GM23338 (cell line): ENCODE measurements at regions not wholly inside any gene's neighbourhood (a gene's known extent, or its start where the extent isn't known, plus 50 kb on each side); places are given as distances from the start of the nearest gene placed in this dataset.

Experiments used
- ATAC-seq: fragments of 200-7000 bp; cut with Tn5 transposase; 3 replicates; pipeline ENCODE4 v1.9.1; 2020
- DNase-seq: peaks from one replicate; pipeline ENCODE4 v3.0.0-alpha.2; 2015; ENCODE audit warnings: low spot score
- H2AFZ ChIP-seq: fragments of 200-600 bp; sonication (generic); 2 replicates; pipeline ENCODE4 v1.8.0; 2016; ENCODE audit warnings: antibody characterized with exemption, mild to moderate bottlenecking, moderate library complexity
- H3F3A ChIP-seq: fragments of 200-600 bp; sonication (generic); replicated peaks from 2 replicates; pipeline ENCODE4 v1.8.0; 2017; ENCODE audit warnings: antibody characterized with exemption, mixed run types, low read depth
- H3K27ac ChIP-seq: fragments of 200-600 bp; sonication (generic); 2 replicates; pipeline ENCODE4 v1.6.1; 2016; ENCODE audit warnings: low read depth
- H3K27me3 ChIP-seq: fragments of 200-600 bp; sonication (generic); 2 replicates; pipeline ENCODE4 v1.8.0; 2016; ENCODE audit warnings: mild to moderate bottlenecking, mixed run types, moderate library complexity; ENCODE audit not compliant: insufficient read depth
- H3K36me3 ChIP-seq: fragments of 200-600 bp; sonication (generic); 2 replicates; pipeline ENCODE4 v1.8.0; 2016; ENCODE audit warnings: mild to moderate bottlenecking; ENCODE audit not compliant: insufficient read depth
- H3K4me1 ChIP-seq: fragments of 200-600 bp; sonication (generic); 2 replicates; pipeline ENCODE4 v1.8.0; 2016; ENCODE audit warnings: mild to moderate bottlenecking, moderate library complexity; ENCODE audit not compliant: insufficient read depth
- H3K4me2 ChIP-seq: fragments of 200-600 bp; sonication (generic); 2 replicates; pipeline ENCODE4 v1.7.1; 2017; ENCODE audit warnings: mixed run types
- H3K4me3 ChIP-seq: fragments of 200-600 bp; sonication (generic); 2 replicates; pipeline ENCODE4 v1.6.1; 2016; ENCODE audit warnings: mixed run types
- H3K79me2 ChIP-seq: fragments of 200-600 bp; sonication (generic); replicated peaks from 2 replicates; pipeline ENCODE4 v1.8.0; 2017; ENCODE audit warnings: mild to moderate bottlenecking; ENCODE audit not compliant: insufficient read depth
- H3K9me2 ChIP-seq: fragments of 200-600 bp; sonication (generic); 2 replicates; pipeline ENCODE4 v1.8.0; 2017; ENCODE audit not compliant: insufficient read depth
- H4K20me1 ChIP-seq: fragments of 200-600 bp; sonication (generic); replicated peaks from 2 replicates; pipeline ENCODE4 v1.8.0; 2017; ENCODE audit warnings: mild to moderate bottlenecking; ENCODE audit not compliant: insufficient read depth
- H3K27ac Mint-ChIP-seq: 2 replicates; pipeline ENCODE4 v1.8.0; 2020; ENCODE audit warnings: inconsistent platforms, mild to moderate bottlenecking, moderate library complexity, mixed read lengths
- H3K27me3 Mint-ChIP-seq: 3 replicates; pipeline ENCODE4 v1.8.0; 2022; ENCODE audit warnings: low read depth, mild to moderate bottlenecking, moderate library complexity, mixed read lengths, inconsistent platforms; ENCODE audit not compliant: insufficient read depth, poor library complexity
- H3K36me3 Mint-ChIP-seq: 3 replicates; pipeline ENCODE4 v1.8.0; 2021; ENCODE audit warnings: low read depth, mild to moderate bottlenecking, inconsistent platforms, moderate library complexity, mixed read lengths
- H3K4me1 Mint-ChIP-seq: 3 replicates; pipeline ENCODE4 v1.8.0; 2020; ENCODE audit warnings: mild to moderate bottlenecking, inconsistent platforms, mixed read lengths
- H3K4me3 Mint-ChIP-seq: 3 replicates; pipeline ENCODE4 v1.8.0; 2021; ENCODE audit warnings: moderate library complexity, mild to moderate bottlenecking, inconsistent platforms, mixed read lengths
- H3K9me3 Mint-ChIP-seq: 3 replicates; pipeline ENCODE4 v1.8.0; 2020; ENCODE audit warnings: moderate library complexity, mild to moderate bottlenecking, inconsistent platforms, mixed read lengths
- CREB1 ChIP-seq: fragments of 250-450 bp; sonication (Bioruptor Pico); IDR thresholded peaks from 2 replicates; pipeline ENCODE4 v1.5.0; 2020; ENCODE audit warnings: low read depth, mild to moderate bottlenecking, moderate library complexity
- EZH2 ChIP-seq: fragments of 200-600 bp; sonication (generic); IDR thresholded peaks from one replicate; pipeline ENCODE4 v1.8.0; 2017; ENCODE audit warnings: antibody characterized with exemption, mild to moderate bottlenecking, low read depth; ENCODE audit not compliant: unreplicated experiment
- JUNB ChIP-seq: IDR thresholded peaks from one replicate; pipeline ENCODE4 v1.6.1; 2016; ENCODE audit warnings: antibody characterized with exemption; ENCODE audit not compliant: unreplicated experiment
- NANOG ChIP-seq: IDR thresholded peaks from 2 replicates; pipeline ENCODE4 v1.6.1; 2016; ENCODE audit warnings: antibody characterized with exemption, borderline replicate concordance
- POLR2AphosphoS5 ChIP-seq: IDR thresholded peaks from 2 replicates; pipeline ENCODE4 v1.6.1; 2016; ENCODE audit warnings: antibody characterized with exemption, low read depth
- STAT1 ChIP-seq: IDR thresholded peaks from one replicate; pipeline ENCODE4 v1.6.1; 2016; ENCODE audit warnings: antibody characterized with exemption; ENCODE audit not compliant: unreplicated experiment
- ZNF114 ChIP-seq: fragments of 250-450 bp; sonication (Bioruptor Pico); IDR thresholded peaks from 2 replicates; pipeline ENCODE4 v1.5.0; 2020; ENCODE audit warnings: mild to moderate bottlenecking, moderate library complexity
- ZNF331 ChIP-seq: fragments of 250-450 bp; sonication (Bioruptor Pico); IDR thresholded peaks from 2 replicates; pipeline ENCODE4 v1.5.0; 2020; ENCODE audit warnings: low read depth, mild to moderate bottlenecking, moderate library complexity
- TF ChIP-seq, protein P1 (sequence below): IDR thresholded peaks from one replicate; pipeline ENCODE4 v1.6.1; 2018; ENCODE audit warnings: antibody characterized with exemption; ENCODE audit not compliant: unreplicated experiment
- TF ChIP-seq, protein P2 (sequence below): fragments of 250-450 bp; sonication (Bioruptor Pico); IDR thresholded peaks from 2 replicates; pipeline ENCODE4 v1.5.0; 2020; ENCODE audit warnings: mild to moderate bottlenecking, moderate library complexity
- TF ChIP-seq, protein P3 (sequence below), 2 experiments: fragments of 200-600 bp in 1 of 2; sonication (generic) in 1 of 2; conservative IDR thresholded peaks; 2 replicates each; pipeline versions ENCODE4 v1.5.1 to v1.6.1; 2016 to 2017; ENCODE audit warnings: antibody characterized with exemption in 2 of 2, low read depth in 2 of 2, mild to moderate bottlenecking in 2 of 2, moderate library complexity in 1 of 2

DNA sequence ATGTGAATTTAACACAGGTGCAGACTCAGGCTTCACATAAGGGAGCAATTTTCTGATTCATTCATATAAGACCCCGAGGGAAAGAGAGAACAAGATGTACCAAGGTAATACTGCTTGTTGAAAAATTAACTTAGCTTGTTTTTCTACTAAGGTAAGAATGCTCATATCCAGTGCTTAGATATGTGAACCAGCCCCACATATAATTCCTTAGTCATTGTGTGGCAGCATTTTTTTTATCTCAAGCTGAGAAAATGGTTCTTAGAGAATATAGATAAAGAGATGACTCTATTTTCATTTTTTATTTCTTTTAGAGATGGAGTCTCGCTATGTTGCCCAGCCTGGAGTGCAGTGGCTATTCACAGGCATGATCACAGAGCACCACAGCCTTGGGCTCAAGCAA is 121.8 kb upstream of the SEM1 start:
- Histone ChIP-seq H3K36me3 (no peaks in the 10 kb centered on the region), H3K9me2 (no peaks in the 10 kb centered on the region), H3F3A (no peaks in the 10 kb centered on the region), H3K27ac (no peak overlapping the region), H3K79me2 (no peaks in the 10 kb centered on the region), H4K20me1 (no peaks in the 10 kb centered on the region), H3K4me3 (no peak overlapping the region), H2AFZ (no peak overlapping the region), H3K4me2 (no peak overlapping the region), H3K4me1 (no peaks in the 10 kb centered on the region), H3K27me3 (no peaks in the 10 kb centered on the region)
- Mint-ChIP-seq H3K4me3 (no peak overlapping the region), H3K4me1 (no peaks in the 10 kb centered on the region), H3K27me3 (no peaks in the 10 kb centered on the region), H3K36me3 (no peaks in the 10 kb centered on the region), H3K9me3 (no peaks in the 10 kb centered on the region), H3K27ac (no peak overlapping the region)
- DNase-seq (no peak), ATAC-seq (no peak)
- TF ChIP-seq EZH2, result no peak
- no peak for TF ChIP-seq NANOG

DNA sequence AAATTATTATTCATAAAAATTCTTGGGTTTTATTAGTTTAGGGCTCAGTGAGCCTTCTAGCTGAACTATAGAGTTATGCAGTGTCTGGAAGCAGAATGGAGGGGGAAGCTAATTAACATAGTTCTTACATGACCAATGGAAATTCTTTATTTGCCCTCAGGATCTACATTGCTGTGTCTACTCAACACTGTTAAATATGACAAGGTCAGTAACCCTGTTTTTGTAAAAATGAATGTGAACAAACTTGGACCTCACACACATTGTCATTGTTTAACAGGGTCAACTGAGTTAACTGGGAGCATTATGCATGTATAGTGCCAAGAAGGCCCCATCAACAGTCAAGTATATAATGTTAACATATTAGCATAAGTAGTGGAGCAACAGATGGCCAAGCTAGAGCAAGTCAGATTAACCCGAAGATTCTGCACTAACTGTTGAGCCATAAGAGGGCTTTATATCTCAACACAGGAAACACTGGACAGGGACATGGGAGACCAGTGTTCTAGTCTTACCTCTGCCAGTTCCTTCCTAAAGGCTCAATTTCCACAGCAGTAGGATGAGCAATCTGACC is 122.5 kb upstream of the SEM1 start:
- ATAC-seq (no peak), DNase-seq (no peak)
- no peak overlapping the region for H2AFZ ChIP-seq
- H3K4me3 Mint-ChIP-seq, result no peak overlapping the region
- no peaks in the 10 kb centered on the region for H3F3A ChIP-seq
- no peak overlapping the region for H3K4me3 ChIP-seq
- no peaks in the 10 kb centered on the region for H3K36me3 Mint-ChIP-seq
- H3K4me1 Mint-ChIP-seq, result no peaks in the 10 kb centered on the region
- H3K27me3 ChIP-seq, result no peaks in the 10 kb centered on the region
- H3K4me1 ChIP-seq, result no peaks in the 10 kb centered on the region
- H3K79me2 ChIP-seq, result no peaks in the 10 kb centered on the region
- H3K9me3 Mint-ChIP-seq, result no peaks in the 10 kb centered on the region
- H3K27me3 Mint-ChIP-seq, result no peaks in the 10 kb centered on the region
- H3K27ac ChIP-seq, result no peak overlapping the region
- H3K36me3 ChIP-seq, result no peaks in the 10 kb centered on the region
- no peak overlapping the region for H3K27ac Mint-ChIP-seq
- H3K9me2 ChIP-seq, result no peaks in the 10 kb centered on the region
- no peak overlapping the region for H3K4me2 ChIP-seq
- no peaks in the 10 kb centered on the region for H4K20me1 ChIP-seq
- TF ChIP-seq POLR2AphosphoS5 (no peak), NANOG (no peak), EZH2 (no peak), CREB1 (CRISPR knock-in tag) (no peak), JUNB (no peak), ZNF114 (CRISPR knock-in tag) (no peak), STAT1 (no peak), ZNF331 (CRISPR knock-in tag) (no peak)
- TF ChIP-seq, protein P1, sequence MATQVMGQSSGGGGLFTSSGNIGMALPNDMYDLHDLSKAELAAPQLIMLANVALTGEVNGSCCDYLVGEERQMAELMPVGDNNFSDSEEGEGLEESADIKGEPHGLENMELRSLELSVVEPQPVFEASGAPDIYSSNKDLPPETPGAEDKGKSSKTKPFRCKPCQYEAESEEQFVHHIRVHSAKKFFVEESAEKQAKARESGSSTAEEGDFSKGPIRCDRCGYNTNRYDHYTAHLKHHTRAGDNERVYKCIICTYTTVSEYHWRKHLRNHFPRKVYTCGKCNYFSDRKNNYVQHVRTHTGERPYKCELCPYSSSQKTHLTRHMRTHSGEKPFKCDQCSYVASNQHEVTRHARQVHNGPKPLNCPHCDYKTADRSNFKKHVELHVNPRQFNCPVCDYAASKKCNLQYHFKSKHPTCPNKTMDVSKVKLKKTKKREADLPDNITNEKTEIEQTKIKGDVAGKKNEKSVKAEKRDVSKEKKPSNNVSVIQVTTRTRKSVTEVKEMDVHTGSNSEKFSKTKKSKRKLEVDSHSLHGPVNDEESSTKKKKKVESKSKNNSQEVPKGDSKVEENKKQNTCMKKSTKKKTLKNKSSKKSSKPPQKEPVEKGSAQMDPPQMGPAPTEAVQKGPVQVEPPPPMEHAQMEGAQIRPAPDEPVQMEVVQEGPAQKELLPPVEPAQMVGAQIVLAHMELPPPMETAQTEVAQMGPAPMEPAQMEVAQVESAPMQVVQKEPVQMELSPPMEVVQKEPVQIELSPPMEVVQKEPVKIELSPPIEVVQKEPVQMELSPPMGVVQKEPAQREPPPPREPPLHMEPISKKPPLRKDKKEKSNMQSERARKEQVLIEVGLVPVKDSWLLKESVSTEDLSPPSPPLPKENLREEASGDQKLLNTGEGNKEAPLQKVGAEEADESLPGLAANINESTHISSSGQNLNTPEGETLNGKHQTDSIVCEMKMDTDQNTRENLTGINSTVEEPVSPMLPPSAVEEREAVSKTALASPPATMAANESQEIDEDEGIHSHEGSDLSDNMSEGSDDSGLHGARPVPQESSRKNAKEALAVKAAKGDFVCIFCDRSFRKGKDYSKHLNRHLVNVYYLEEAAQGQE, result no peak
- TF ChIP-seq, protein P2, sequence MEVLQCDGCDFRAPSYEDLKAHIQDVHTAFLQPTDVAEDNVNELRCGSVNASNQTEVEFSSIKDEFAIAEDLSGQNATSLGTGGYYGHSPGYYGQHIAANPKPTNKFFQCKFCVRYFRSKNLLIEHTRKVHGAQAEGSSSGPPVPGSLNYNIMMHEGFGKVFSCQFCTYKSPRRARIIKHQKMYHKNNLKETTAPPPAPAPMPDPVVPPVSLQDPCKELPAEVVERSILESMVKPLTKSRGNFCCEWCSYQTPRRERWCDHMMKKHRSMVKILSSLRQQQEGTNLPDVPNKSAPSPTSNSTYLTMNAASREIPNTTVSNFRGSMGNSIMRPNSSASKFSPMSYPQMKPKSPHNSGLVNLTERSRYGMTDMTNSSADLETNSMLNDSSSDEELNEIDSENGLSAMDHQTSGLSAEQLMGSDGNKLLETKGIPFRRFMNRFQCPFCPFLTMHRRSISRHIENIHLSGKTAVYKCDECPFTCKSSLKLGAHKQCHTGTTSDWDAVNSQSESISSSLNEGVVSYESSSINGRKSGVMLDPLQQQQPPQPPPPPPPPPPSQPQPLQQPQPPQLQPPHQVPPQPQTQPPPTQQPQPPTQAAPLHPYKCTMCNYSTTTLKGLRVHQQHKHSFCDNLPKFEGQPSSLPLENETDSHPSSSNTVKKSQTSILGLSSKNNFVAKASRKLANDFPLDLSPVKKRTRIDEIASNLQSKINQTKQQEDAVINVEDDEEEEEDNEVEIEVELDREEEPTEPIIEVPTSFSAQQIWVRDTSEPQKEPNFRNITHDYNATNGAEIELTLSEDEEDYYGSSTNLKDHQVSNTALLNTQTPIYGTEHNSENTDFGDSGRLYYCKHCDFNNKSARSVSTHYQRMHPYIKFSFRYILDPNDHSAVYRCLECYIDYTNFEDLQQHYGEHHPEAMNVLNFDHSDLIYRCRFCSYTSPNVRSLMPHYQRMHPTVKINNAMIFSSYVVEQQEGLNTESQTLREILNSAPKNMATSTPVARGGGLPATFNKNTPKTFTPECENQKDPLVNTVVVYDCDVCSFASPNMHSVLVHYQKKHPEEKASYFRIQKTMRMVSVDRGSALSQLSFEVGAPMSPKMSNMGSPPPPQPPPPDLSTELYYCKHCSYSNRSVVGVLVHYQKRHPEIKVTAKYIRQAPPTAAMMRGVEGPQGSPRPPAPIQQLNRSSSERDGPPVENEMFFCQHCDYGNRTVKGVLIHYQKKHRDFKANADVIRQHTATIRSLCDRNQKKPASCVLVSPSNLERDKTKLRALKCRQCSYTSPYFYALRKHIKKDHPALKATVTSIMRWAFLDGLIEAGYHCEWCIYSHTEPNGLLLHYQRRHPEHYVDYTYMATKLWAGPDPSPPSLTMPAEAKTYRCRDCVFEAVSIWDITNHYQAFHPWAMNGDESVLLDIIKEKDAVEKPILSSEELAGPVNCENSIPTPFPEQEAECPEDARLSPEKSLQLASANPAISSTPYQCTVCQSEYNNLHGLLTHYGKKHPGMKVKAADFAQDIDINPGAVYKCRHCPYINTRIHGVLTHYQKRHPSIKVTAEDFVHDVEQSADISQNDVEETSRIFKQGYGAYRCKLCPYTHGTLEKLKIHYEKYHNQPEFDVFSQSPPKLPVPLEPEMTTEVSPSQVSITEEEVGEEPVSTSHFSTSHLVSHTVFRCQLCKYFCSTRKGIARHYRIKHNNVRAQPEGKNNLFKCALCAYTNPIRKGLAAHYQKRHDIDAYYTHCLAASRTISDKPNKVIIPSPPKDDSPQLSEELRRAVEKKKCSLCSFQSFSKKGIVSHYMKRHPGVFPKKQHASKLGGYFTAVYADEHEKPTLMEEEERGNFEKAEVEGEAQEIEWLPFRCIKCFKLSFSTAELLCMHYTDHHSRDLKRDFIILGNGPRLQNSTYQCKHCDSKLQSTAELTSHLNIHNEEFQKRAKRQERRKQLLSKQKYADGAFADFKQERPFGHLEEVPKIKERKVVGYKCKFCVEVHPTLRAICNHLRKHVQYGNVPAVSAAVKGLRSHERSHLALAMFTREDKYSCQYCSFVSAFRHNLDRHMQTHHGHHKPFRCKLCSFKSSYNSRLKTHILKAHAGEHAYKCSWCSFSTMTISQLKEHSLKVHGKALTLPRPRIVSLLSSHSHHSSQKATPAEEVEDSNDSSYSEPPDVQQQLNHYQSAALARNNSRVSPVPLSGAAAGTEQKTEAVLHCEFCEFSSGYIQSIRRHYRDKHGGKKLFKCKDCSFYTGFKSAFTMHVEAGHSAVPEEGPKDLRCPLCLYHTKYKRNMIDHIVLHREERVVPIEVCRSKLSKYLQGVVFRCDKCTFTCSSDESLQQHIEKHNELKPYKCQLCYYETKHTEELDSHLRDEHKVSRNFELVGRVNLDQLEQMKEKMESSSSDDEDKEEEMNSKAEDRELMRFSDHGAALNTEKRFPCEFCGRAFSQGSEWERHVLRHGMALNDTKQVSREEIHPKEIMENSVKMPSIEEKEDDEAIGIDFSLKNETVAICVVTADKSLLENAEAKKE (CRISPR knock-in tag), result no peak
- TF ChIP-seq, protein P3, sequence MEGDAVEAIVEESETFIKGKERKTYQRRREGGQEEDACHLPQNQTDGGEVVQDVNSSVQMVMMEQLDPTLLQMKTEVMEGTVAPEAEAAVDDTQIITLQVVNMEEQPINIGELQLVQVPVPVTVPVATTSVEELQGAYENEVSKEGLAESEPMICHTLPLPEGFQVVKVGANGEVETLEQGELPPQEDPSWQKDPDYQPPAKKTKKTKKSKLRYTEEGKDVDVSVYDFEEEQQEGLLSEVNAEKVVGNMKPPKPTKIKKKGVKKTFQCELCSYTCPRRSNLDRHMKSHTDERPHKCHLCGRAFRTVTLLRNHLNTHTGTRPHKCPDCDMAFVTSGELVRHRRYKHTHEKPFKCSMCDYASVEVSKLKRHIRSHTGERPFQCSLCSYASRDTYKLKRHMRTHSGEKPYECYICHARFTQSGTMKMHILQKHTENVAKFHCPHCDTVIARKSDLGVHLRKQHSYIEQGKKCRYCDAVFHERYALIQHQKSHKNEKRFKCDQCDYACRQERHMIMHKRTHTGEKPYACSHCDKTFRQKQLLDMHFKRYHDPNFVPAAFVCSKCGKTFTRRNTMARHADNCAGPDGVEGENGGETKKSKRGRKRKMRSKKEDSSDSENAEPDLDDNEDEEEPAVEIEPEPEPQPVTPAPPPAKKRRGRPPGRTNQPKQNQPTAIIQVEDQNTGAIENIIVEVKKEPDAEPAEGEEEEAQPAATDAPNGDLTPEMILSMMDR (conservative IDR thresholded peaks at IDR 0.05; ENCODE audit: low read depth in 2 of 2), result no peak
